HepG2 (cell line): ENCODE measurements at regions not wholly inside any gene's neighbourhood (a gene's known extent, or its start where the extent isn't known, plus 50 kb on each side); places are given as distances from the start of the nearest gene placed in this dataset.

ENCODE experiments used
- ATAC-seq: fragments of 200-7000 bp; cut with Tn5 transposase; 3 replicates; pipeline ENCODE4 v1.9.1; 2020; ENCODE audit warnings: mild to moderate bottlenecking, moderate library complexity
- BruUV-seq: library from RNA; stranded (reverse); fragments of 400-500 nt; replicated peaks from 2 replicates; lab custom pipeline; 2021; lab: Mats Ljungman, UMichigan
- CTCF ChIA-PET: fragments of 300-600 bp; formaldehyde crosslinking; extraction: SDS; loops from one replicate; lab custom pipeline; 2021; ENCODE audit warnings: low total read pairs, inconsistent platforms, low intra/inter-chr PET ratio; lab: Yijun Ruan, JAX
- POLR2A ChIA-PET: fragments of 350-600 bp; sonication (Branson Sonifier 250); formaldehyde crosslinking; loops from one replicate; lab custom pipeline; 2020; ENCODE audit warnings: antibody characterized with exemption, inconsistent platforms; lab: Yijun Ruan, JAX
- DNase-seq: peaks from one replicate; pipeline ENCODE4 v3.0.0-alpha.2; 2015; ENCODE audit warnings: low spot score
- FAIRE-seq: peaks from 3 replicates; lab custom pipeline; 2011; peaks lifted over from hg19 to GRCh38; lab: Jason Lieb, UNC
- H2AFZ ChIP-seq: one replicate; pipeline ENCODE4 v1.6.1; 2011; ENCODE audit warnings: low read length, inconsistent platforms
- H3K27ac ChIP-seq: fragments of 300-600 bp; 3 replicates; pipeline ENCODE4 v1.8.0; 2011; ENCODE audit warnings: mixed run types, mild to moderate bottlenecking, mixed read lengths, low read length, inconsistent platforms; ENCODE audit not compliant: insufficient read depth; ENCODE audit errors: extremely low read length
- H3K27me3 ChIP-seq, 2 experiments: fragments of 200-600 bp in 1 of 2; 2 replicates in 1 of 2; 3 replicates in 1 of 2; pipeline versions ENCODE4 v1.6.0 to v1.8.0; 2011; ENCODE audit warnings: low read length in 2 of 2, mild to moderate bottlenecking in 2 of 2, moderate library complexity in 2 of 2, inconsistent platforms in 1 of 2; ENCODE audit not compliant: insufficient read depth in 2 of 2, control insufficient read depth in 1 of 2
- H3K36me3 ChIP-seq, 2 experiments: fragments of 200-600 bp in 1 of 2; replicated peaks in 1 of 2; 2 replicates in 1 of 2; 3 replicates in 1 of 2; pipeline versions ENCODE4 v1.5.1 to v1.8.0; 2011; ENCODE audit warnings: low read length in 2 of 2, inconsistent platforms in 1 of 2; ENCODE audit not compliant: insufficient read depth in 2 of 2, control insufficient read depth in 1 of 2
- H3K4me1 ChIP-seq: 2 replicates; pipeline ENCODE4 v1.5.1; 2012; ENCODE audit warnings: low read length, inconsistent platforms; ENCODE audit not compliant: insufficient read depth
- H3K4me2 ChIP-seq: 2 replicates; pipeline ENCODE4 v1.6.0; 2011; ENCODE audit warnings: low read depth, low read length, inconsistent platforms
- H3K4me3 ChIP-seq, 3 experiments: fragments of 200-600 bp in 1 of 3; sonication (generic), shearing (Covaris generic) in 1 of 3; replicated peaks in 1 of 3; 2 replicates each; pipeline ENCODE4 v1.5.1; 2011 to 2016; ENCODE audit warnings: low read length in 3 of 3, inconsistent platforms in 2 of 3, low read depth in 2 of 3, mild to moderate bottlenecking in 2 of 3, control low read depth in 1 of 3, mixed read lengths in 1 of 3; ENCODE audit not compliant: insufficient read depth in 1 of 3
- H3K79me2 ChIP-seq: one replicate; pipeline ENCODE4 v1.6.1; 2011; ENCODE audit warnings: low read length, inconsistent platforms; ENCODE audit not compliant: insufficient read depth
- H3K9ac ChIP-seq: 2 replicates; pipeline ENCODE4 v1.6.0; 2011; ENCODE audit warnings: mild to moderate bottlenecking, low read depth, low read length, inconsistent platforms; ENCODE audit not compliant: insufficient read depth
- H3K9me3 ChIP-seq: 2 replicates; pipeline ENCODE4 v1.5.1; 2012; ENCODE audit warnings: mild to moderate bottlenecking, low read length
- H4K20me1 ChIP-seq: 2 replicates; pipeline ENCODE4 v1.6.0; 2011; ENCODE audit warnings: inconsistent platforms, mild to moderate bottlenecking, low read length, moderate library complexity; ENCODE audit not compliant: insufficient read depth
- HOMEZ ChIP-seq: IDR thresholded peaks from 2 replicates; pipeline ENCODE4 v1.6.1; 2016; ENCODE audit warnings: low read depth
- PPARG ChIP-seq: conservative IDR thresholded peaks from 2 replicates; pipeline ENCODE4 v1.6.1; 2016; ENCODE audit warnings: missing biosample characterization, missing genetic modification reagents
- REST ChIP-seq, 2 experiments: IDR thresholded peaks; 2 replicates each; pipeline ENCODE4 v1.6.1; 2011 to 2012; ENCODE audit warnings: low read length in 2 of 2, borderline replicate concordance in 1 of 2, low read depth in 1 of 2, mild to moderate bottlenecking in 1 of 2, moderate library complexity in 1 of 2
- SP1 ChIP-seq, 2 experiments: fragments of 450-650 bp in 1 of 2; sonication (generic) in 1 of 2; formaldehyde crosslinking in 1 of 2; IDR thresholded peaks; 2 replicates each; pipeline versions ENCODE4 v1.4.0 to v1.6.1; 2016 to 2020; ENCODE audit warnings: missing genetic modification reagents in 1 of 2
- ZBTB7B ChIP-seq: sonication (generic); formaldehyde crosslinking; IDR thresholded peaks from 2 replicates; pipeline ENCODE4 v1.4.0; 2020; ENCODE audit warnings: missing genetic modification reagents
- ZC3H13 ChIP-seq: sonication (generic); formaldehyde crosslinking; IDR thresholded peaks from 2 replicates; pipeline ENCODE4 v1.8.1; 2023; ENCODE audit warnings: mild to moderate bottlenecking, missing genetic modification reagents, moderate library complexity
- ZNF703 ChIP-seq: sonication (generic); formaldehyde crosslinking; IDR thresholded peaks from 2 replicates; pipeline ENCODE4 v1.5.1; 2020; ENCODE audit warnings: missing genetic modification reagents, mild to moderate bottlenecking, moderate library complexity, borderline replicate concordance
- ZNF782 ChIP-seq: sonication (generic); formaldehyde crosslinking; IDR thresholded peaks from 2 replicates; pipeline ENCODE4 v1.4.0; 2020; ENCODE audit warnings: missing genetic modification reagents, mild to moderate bottlenecking, borderline replicate concordance
- ZNF883 ChIP-seq: sonication (generic); formaldehyde crosslinking; IDR thresholded peaks from 2 replicates; pipeline ENCODE4 v1.5.1; 2020; ENCODE audit warnings: mild to moderate bottlenecking, missing genetic modification reagents; ENCODE audit errors: not compliant biosample characterization
- WGBS: methylation state at CpG from one replicate; pipeline ENCODE4 v1.1.6; 2017; ENCODE audit warnings: low lambda C conversion rate; 5-methylcytosine and 5-hydroxymethylcytosine counted together
- in situ Hi-C: cut with HindIII; loops from 2 replicates; pipeline ENCODE4 v1.10.0; 2017; ENCODE audit warnings: low pct_unique_long_range_greater_than_20kb; ENCODE audit not compliant: extremely low pct_ligation_motif_present
- intact Hi-C: fragments of 100-400 bp; cut with micrococcal nuclease; formaldehyde crosslinking; loops from one replicate; pipeline ENCODE4 v1.10.0; 2022; ENCODE audit not compliant: unreplicated experiment

- Histone ChIP-seq H3K4me2 (no peak overlapping the region), H2AFZ (no peak overlapping the region), H3K36me3 (no peaks in the 10 kb centered on the region), H3K9me3 (peaks cover 84% of the 10 kb centered on the region), H3K79me2 (no peaks in the 10 kb centered on the region), H3K9ac (no peak overlapping the region), H3K27me3 (no peaks in the 10 kb centered on the region), H3K4me1 (no peaks in the 10 kb centered on the region), H3K27ac (no peak overlapping the region), H3K4me3 (no peak overlapping the region), H4K20me1 (no peaks in the 10 kb centered on the region)
- BruUV-seq: no TSS peak
- ATAC-seq (no peak), FAIRE-seq (no peak), DNase-seq (no peak)
- CTCF ChIA-PET: no interaction called here
- no peak for TF ChIP-seq ZBTB7B (CRISPR knock-in tag)
- TF ChIP-seq HOMEZ (CRISPR knock-in tag): no peak
- no peak for TF ChIP-seq REST (IDR thresholded peaks at IDR 0.05; ENCODE audit: borderline replicate concordance in 1 of 2, low read depth in 1 of 2, low read length in 2 of 2)
- TF ChIP-seq ZNF703: no peak
- no peak for TF ChIP-seq ZC3H13 (CRISPR knock-in tag)
- no peak for TF ChIP-seq PPARG (CRISPR knock-in tag)
- no peak for TF ChIP-seq ZNF883
- TF ChIP-seq SP1 (IDR thresholded peaks at IDR 0.05): no peak
- no peak for TF ChIP-seq SP1 (CRISPR knock-in tag; IDR thresholded peaks at IDR 0.05)
- no peak for TF ChIP-seq ZNF782 (CRISPR knock-in tag)
- 45% methylated on average over 2 of the region's 2 CpGs for WGBS
- intact Hi-C loops (no loop called here), in situ Hi-C loops (no loop called here)
- POLR2A ChIA-PET: no interaction called here
Observed at GRCh38 chr21:18772897-18773296, 369.3 kb upstream of the TMPRSS15 start.
